ENCODE measurements at regions not wholly inside any gene's neighbourhood (a gene's known extent, or its start where the extent isn't known, plus 50 kb on each side); places are given as distances from the start of the nearest gene placed in this dataset.

GRCh38 chr4:14333616-14334015, 668.7 kb upstream of the CPEB2 start:
- DNase-seq (ENCODE audit: low read depth, low spot score): no peak
- no peaks in the 10 kb centered on the region for H3K79me2 ChIP-seq (ENCODE audit: control insufficient read depth, insufficient read depth, low read length)
- TF ChIP-seq CTCF (optimal IDR thresholded peaks at IDR 0.05 in 1 of 3, IDR thresholded peaks at IDR 0.05 in 1 of 3, conservative IDR thresholded peaks at IDR 0.05 in 1 of 3; ENCODE audit: extremely low read depth in 1 of 3, insufficient read depth in 2 of 3, low read length in 3 of 3) (no peak), EZH2 (IDR thresholded peaks at IDR 0.05; ENCODE audit: low read length) (no peak)
- H3K27ac ChIP-seq (ENCODE audit: control insufficient read depth, insufficient read depth, low read length): peak overlapping the region; percentile 37
- no peak overlapping the region for H2AFZ ChIP-seq (ENCODE audit: control insufficient read depth, low read length)
- H3K9me1 ChIP-seq (ENCODE audit: control insufficient read depth, extremely low read depth, insufficient read depth, low read length): no peaks in the 10 kb centered on the region
- H3K27me3 ChIP-seq (ENCODE audit: control insufficient read depth, extremely low read depth, insufficient read depth, low read length): no peaks in the 10 kb centered on the region
- no peak overlapping the region for H3K9ac ChIP-seq (ENCODE audit: control insufficient read depth, extremely low read depth, insufficient read depth, low read length)
- H4K20me1 ChIP-seq (ENCODE audit: control insufficient read depth, extremely low read depth, insufficient read depth, low read length): no peaks in the 10 kb centered on the region
- H3K9me3 ChIP-seq (ENCODE audit: control insufficient read depth, low read depth, low read length): no peaks in the 10 kb centered on the region
- no peak overlapping the region for H3K4me3 ChIP-seq (ENCODE audit: control insufficient read depth in 2 of 3, extremely low read depth in 1 of 3, insufficient read depth in 2 of 3, low read depth in 1 of 3, low read length in 3 of 3)
- peaks cover 19% of the 10 kb centered on the region for H3K4me1 ChIP-seq (ENCODE audit: control insufficient read depth, extremely low read depth, insufficient read depth, low read length)
- no peak overlapping the region for H3K4me2 ChIP-seq (ENCODE audit: control insufficient read depth, extremely low read depth, insufficient read depth, low read depth, low read length)
- FAIRE-seq: no peak
- dilution Hi-C loops (cut with MboI; ENCODE audit: extremely low pct_ligation_motif_present, low sequenced_read_pairs): no loop called here
- H3K36me3 ChIP-seq (ENCODE audit: control insufficient read depth in 2 of 2, extremely low read depth in 1 of 2, insufficient read depth in 2 of 2, low read length in 2 of 2): no peaks in the 10 kb centered on the region

DNA sequence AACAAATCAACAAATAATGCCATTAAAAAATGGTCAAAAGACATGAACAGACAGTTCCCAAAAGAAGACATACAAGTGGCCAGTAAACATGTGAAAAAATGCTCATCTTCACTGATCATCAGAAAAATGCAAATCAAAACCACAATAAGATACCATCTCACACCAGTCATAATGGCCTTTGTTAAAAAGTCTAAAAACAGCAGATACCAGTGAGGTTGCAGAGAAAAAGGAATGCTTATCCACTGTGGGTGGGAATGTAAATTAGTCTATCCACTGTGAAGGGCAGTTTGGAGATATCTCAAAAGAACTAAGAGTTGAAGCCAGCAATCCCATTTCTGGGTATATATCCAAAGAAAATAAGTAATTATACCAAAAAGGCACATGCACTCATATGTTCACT, 668.1 kb upstream of the CPEB2 start:
- Histone ChIP-seq H3K36me3 (ENCODE audit: control insufficient read depth in 2 of 2, extremely low read depth in 1 of 2, insufficient read depth in 2 of 2, low read length in 2 of 2) (no peaks in the 10 kb centered on the region), H3K4me1 (ENCODE audit: control insufficient read depth, extremely low read depth, insufficient read depth, low read length) (peaks cover 19% of the 10 kb centered on the region), H3K4me3 (ENCODE audit: control insufficient read depth in 2 of 3, extremely low read depth in 1 of 3, insufficient read depth in 2 of 3, low read depth in 1 of 3, low read length in 3 of 3) (no peak overlapping the region), H4K20me1 (ENCODE audit: control insufficient read depth, extremely low read depth, insufficient read depth, low read length) (no peaks in the 10 kb centered on the region), H3K79me2 (ENCODE audit: control insufficient read depth, insufficient read depth, low read length) (no peaks in the 10 kb centered on the region), H2AFZ (ENCODE audit: control insufficient read depth, low read length) (no peak overlapping the region), H3K9me1 (ENCODE audit: control insufficient read depth, extremely low read depth, insufficient read depth, low read length) (no peaks in the 10 kb centered on the region), H3K4me2 (ENCODE audit: control insufficient read depth, extremely low read depth, insufficient read depth, low read depth, low read length) (no peak overlapping the region), H3K27ac (ENCODE audit: control insufficient read depth, insufficient read depth, low read length) (peak overlapping the region; percentile 37), H3K9me3 (ENCODE audit: control insufficient read depth, low read depth, low read length) (no peaks in the 10 kb centered on the region), H3K9ac (ENCODE audit: control insufficient read depth, extremely low read depth, insufficient read depth, low read length) (no peak overlapping the region), H3K27me3 (ENCODE audit: control insufficient read depth, extremely low read depth, insufficient read depth, low read length) (no peaks in the 10 kb centered on the region)
- TF ChIP-seq EZH2 (IDR thresholded peaks at IDR 0.05; ENCODE audit: low read length) (no peak), CTCF (optimal IDR thresholded peaks at IDR 0.05 in 1 of 3, IDR thresholded peaks at IDR 0.05 in 1 of 3, conservative IDR thresholded peaks at IDR 0.05 in 1 of 3; ENCODE audit: extremely low read depth in 1 of 3, insufficient read depth in 2 of 3, low read length in 3 of 3) (no peak)
- FAIRE-seq (no peak), DNase-seq (ENCODE audit: low read depth, low spot score) (no peak)
- dilution Hi-C loops (cut with MboI; ENCODE audit: extremely low pct_ligation_motif_present, low sequenced_read_pairs): no loop called here
